ENCODE measurements at regions not wholly inside any gene's neighbourhood (a gene's known extent, or its start where the extent isn't known, plus 50 kb on each side); places are given as distances from the start of the nearest gene placed in this dataset.

DNA sequence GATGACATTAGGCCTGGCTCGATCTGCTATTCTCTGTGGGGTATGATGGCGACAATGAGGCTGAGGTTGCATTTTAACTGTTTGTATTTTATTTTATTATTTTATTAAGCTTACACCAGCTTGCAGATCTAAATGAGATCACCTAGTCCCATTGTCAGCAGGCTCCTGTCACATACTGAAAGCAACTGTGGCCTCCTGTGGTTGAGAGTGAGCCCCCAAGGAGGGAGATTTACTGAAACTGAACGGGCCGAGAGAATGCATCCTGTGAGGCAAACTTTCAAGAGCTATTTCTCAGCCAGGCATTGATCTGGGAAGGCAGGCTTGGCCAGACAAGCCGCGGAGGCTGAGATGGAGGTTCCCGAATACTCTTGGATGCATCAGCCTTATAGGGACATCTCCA lies 210.4 kb upstream of the ARRDC4 start:
- Histone ChIP-seq H4K20me1 (replicated peaks; ENCODE audit: control insufficient read depth, extremely low read depth, insufficient read depth, low read length) (no peaks in the 10 kb centered on the region), H3K9me1 (replicated peaks; ENCODE audit: control insufficient read depth, extremely low read depth, insufficient read depth, low read length) (no peaks in the 10 kb centered on the region), H3K4me2 (ENCODE audit: insufficient read depth, low read length) (no peak overlapping the region), H3K27me3 (ENCODE audit: control insufficient read depth in 2 of 2, insufficient read depth in 2 of 2, low read length in 2 of 2) (no peaks in the 10 kb centered on the region), H3K36me3 (ENCODE audit: control insufficient read depth in 2 of 2, extremely low read depth in 1 of 2, insufficient read depth in 2 of 2, low read length in 2 of 2) (no peaks in the 10 kb centered on the region), H3K79me2 (ENCODE audit: control insufficient read depth, insufficient read depth, low read length) (no peaks in the 10 kb centered on the region), H3K9me3 (replicated peaks; ENCODE audit: control insufficient read depth, insufficient read depth, low read length) (no peaks in the 10 kb centered on the region), H3K9ac (replicated peaks; ENCODE audit: extremely low read depth, insufficient read depth, low read length) (no peak overlapping the region), H3K27ac (ENCODE audit: insufficient read depth, low read depth, low read length) (no peak overlapping the region), H2AFZ (ENCODE audit: low read depth, low read length) (no peak overlapping the region), H3K4me1 (ENCODE audit: control insufficient read depth, extremely low read depth, insufficient read depth, low read length) (no peaks in the 10 kb centered on the region), H3K4me3 (replicated peaks in 1 of 3; ENCODE audit: insufficient read depth in 1 of 3, low read depth in 1 of 3, low read length in 3 of 3) (no peak overlapping the region)
- ChIA-PET CTCF (no interaction called here), POLR2A (no interaction called here)
- no TSS peak for BruUV-seq (replicated peaks)
- no peak for FAIRE-seq
- dilution Hi-C loops (cut with MboI; ENCODE audit: extremely low pct_ligation_motif_present, low sequenced_read_pairs), result no loop called here
- intact Hi-C loops (cut with micrococcal nuclease), result loop anchor here (10.0 kb wide), 1 partner anchor 1165 kb away; no protein-coding TSS in a partner anchor
- TF ChIP-seq, protein P1, sequence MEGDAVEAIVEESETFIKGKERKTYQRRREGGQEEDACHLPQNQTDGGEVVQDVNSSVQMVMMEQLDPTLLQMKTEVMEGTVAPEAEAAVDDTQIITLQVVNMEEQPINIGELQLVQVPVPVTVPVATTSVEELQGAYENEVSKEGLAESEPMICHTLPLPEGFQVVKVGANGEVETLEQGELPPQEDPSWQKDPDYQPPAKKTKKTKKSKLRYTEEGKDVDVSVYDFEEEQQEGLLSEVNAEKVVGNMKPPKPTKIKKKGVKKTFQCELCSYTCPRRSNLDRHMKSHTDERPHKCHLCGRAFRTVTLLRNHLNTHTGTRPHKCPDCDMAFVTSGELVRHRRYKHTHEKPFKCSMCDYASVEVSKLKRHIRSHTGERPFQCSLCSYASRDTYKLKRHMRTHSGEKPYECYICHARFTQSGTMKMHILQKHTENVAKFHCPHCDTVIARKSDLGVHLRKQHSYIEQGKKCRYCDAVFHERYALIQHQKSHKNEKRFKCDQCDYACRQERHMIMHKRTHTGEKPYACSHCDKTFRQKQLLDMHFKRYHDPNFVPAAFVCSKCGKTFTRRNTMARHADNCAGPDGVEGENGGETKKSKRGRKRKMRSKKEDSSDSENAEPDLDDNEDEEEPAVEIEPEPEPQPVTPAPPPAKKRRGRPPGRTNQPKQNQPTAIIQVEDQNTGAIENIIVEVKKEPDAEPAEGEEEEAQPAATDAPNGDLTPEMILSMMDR (IDR thresholded peaks at IDR 0.05; ENCODE audit: extremely low read depth in 1 of 2, insufficient read depth in 1 of 2, low read depth in 1 of 2, low read length in 2 of 2), result no peak
- TF ChIP-seq FOS (IDR thresholded peaks at IDR 0.05; ENCODE audit: borderline replicate concordance, insufficient read depth, low read length) (no peak), POLR2A (IDR thresholded peaks at IDR 0.05; ENCODE audit: low read depth, low read length) (no peak), EZH2 (IDR thresholded peaks at IDR 0.05; ENCODE audit: borderline replicate concordance, low read depth, low read length, severe bottlenecking) (no peak), JUN (IDR thresholded peaks at IDR 0.05; ENCODE audit: borderline replicate concordance, insufficient read depth, insufficient read length, low read depth) (no peak), GATA2 (IDR thresholded peaks at IDR 0.05; ENCODE audit: insufficient read depth, insufficient read length, low read depth, low read length) (no peak), POLR2AphosphoS5 (IDR thresholded peaks at IDR 0.05; ENCODE audit: insufficient read depth, low read depth, low read length) (no peak), MYC (IDR thresholded peaks at IDR 0.05; ENCODE audit: low read depth, low read length) (no peak)
- TF ChIP-seq, protein P2, sequence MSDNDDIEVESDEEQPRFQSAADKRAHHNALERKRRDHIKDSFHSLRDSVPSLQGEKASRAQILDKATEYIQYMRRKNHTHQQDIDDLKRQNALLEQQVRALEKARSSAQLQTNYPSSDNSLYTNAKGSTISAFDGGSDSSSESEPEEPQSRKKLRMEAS (IDR thresholded peaks at IDR 0.05; ENCODE audit: insufficient read depth, insufficient read length), result no peak
- no peak for DNase-seq (ENCODE audit: low read depth, low spot score)

Measured in endothelial cell of umbilical vein (primary cell).